CD4-positive, alpha-beta T cell (primary cell): ENCODE measurements at regions not wholly inside any gene's neighbourhood (a gene's known extent, or its start where the extent isn't known, plus 50 kb on each side); places are given as distances from the start of the nearest gene placed in this dataset.
"Not testable (repeated sequence)": the region's sequence is repeated elsewhere in the genome, so short reads cannot be mapped to it uniquely, and the experiment has no call there.

Source experiments
- ATAC-seq: fragments of 200-7000 bp; cut with Tn5 transposase; one replicate; pipeline ENCODE4 v1.10.0; 2022; ENCODE audit warnings: mild to moderate bottlenecking; ENCODE audit not compliant: poor library complexity
- CTCF ChIA-PET: fragments of 350-600 bp; sonication (Branson Sonifier 250); formaldehyde crosslinking; loops from one replicate; lab custom pipeline; 2021; ENCODE audit warnings: antibody characterized with exemption, inconsistent platforms; lab: Charles Lee
- POLR2A ChIA-PET: fragments of 350-600 bp; sonication (Branson Sonifier 250); formaldehyde crosslinking; loops from one replicate; lab custom pipeline; 2021; ENCODE audit warnings: antibody characterized with exemption, inconsistent platforms; lab: Charles Lee
- DNase-seq, 14 experiments: peaks; one replicate each; pipeline ENCODE4 v3.0.0-alpha.2; 2013 to 2020; ENCODE audit warnings: mixed read lengths in 2 of 14
- H3K27ac ChIP-seq, 2 donors: one replicate each; pipeline versions ENCODE4 v1.5.1 to v1.7.0; 2013; ENCODE audit warnings: low read length in 2 of 2, low read depth in 1 of 2, mild to moderate bottlenecking in 1 of 2
- H3K27me3 ChIP-seq, 2 experiments: 1 replicate in 1 of 2; 2 replicates in 1 of 2; pipeline versions ENCODE4 v1.6.1 to v1.7.0; 2013; ENCODE audit warnings: low read length in 2 of 2, control low read depth in 1 of 2, mild to moderate bottlenecking in 1 of 2, moderate library complexity in 1 of 2; ENCODE audit not compliant: insufficient read depth in 2 of 2, control insufficient read depth in 1 of 2
- H3K36me3 ChIP-seq: one replicate; pipeline ENCODE4 v1.6.1; 2013; ENCODE audit warnings: low read length, control low read depth; ENCODE audit not compliant: insufficient read depth
- H3K4me1 ChIP-seq: one replicate; pipeline ENCODE4 v1.6.1; 2013; ENCODE audit warnings: low read length, control low read depth; ENCODE audit not compliant: insufficient read depth
- H3K4me3 ChIP-seq: one replicate; pipeline ENCODE4 v1.5.1; 2013; ENCODE audit warnings: mild to moderate bottlenecking, low read length, moderate library complexity
- H3K9me3 ChIP-seq, 2 experiments: 1 replicate in 1 of 2; 2 replicates in 1 of 2; pipeline versions ENCODE4 v1.6.1 to v1.7.0; 2013; ENCODE audit warnings: low read length in 2 of 2, mild to moderate bottlenecking in 2 of 2, control low read depth in 1 of 2, moderate library complexity in 1 of 2; ENCODE audit not compliant: control insufficient read depth in 1 of 2, insufficient read depth in 1 of 2
- H3K27ac Mint-ChIP-seq: one replicate; pipeline ENCODE4 v1.8.0; 2020; ENCODE audit warnings: mixed read lengths
- H3K27me3 Mint-ChIP-seq: one replicate; pipeline ENCODE4 v1.8.0; 2021; ENCODE audit warnings: mixed read lengths
- H3K36me3 Mint-ChIP-seq: one replicate; pipeline ENCODE4 v1.8.0; 2021; ENCODE audit warnings: low read depth, mixed read lengths
- H3K4me1 Mint-ChIP-seq: one replicate; pipeline ENCODE4 v1.8.0; 2021; ENCODE audit warnings: low read depth, mixed read lengths
- H3K4me3 Mint-ChIP-seq: one replicate; pipeline ENCODE4 v1.8.0; 2020; ENCODE audit warnings: mild to moderate bottlenecking, mixed read lengths
- H3K9me3 Mint-ChIP-seq: one replicate; pipeline ENCODE4 v1.8.0; 2020; ENCODE audit warnings: mixed read lengths
- intact Hi-C, 2 experiments: fragments of 100-400 bp; cut with DNase I in 1 of 2; cut with micrococcal nuclease in 1 of 2; formaldehyde crosslinking; loops; one replicate each; pipeline versions ENCODE4 v1.15.1 to v1.9.0; 2023 to 2025; cut with DNase I, micrococcal nuclease

DNA sequence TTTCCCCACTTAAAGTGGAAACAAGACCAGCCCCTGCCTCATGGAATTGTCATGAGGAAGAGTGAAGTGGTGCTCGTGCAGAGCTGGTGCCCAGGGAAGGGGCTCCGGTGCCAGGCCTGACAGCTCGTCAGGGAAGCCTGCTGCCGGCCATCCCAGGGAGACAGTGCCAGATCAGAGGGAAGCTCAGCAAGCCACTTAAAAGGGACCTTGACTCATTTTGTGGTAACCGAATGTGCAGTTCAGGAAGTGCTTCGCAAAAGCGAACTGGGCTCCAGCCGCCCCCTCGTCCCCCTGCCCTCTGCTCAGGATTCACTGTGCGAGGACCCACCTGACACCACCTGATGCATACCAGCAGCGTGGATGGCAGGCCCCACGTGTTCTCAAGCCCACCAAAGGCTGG lies 209.6 kb upstream of the PLGLB2 start:
- H3K27me3 Mint-ChIP-seq, CTCF ChIA-PET, H3K36me3 ChIP-seq, H3K27ac ChIP-seq, H3K27me3 ChIP-seq, H3K36me3 Mint-ChIP-seq, H3K9me3 Mint-ChIP-seq, DNase-seq, intact Hi-C loops, H3K4me1 ChIP-seq, H3K4me1 Mint-ChIP-seq, H3K27ac Mint-ChIP-seq, POLR2A ChIA-PET, H3K4me3 ChIP-seq, H3K4me3 Mint-ChIP-seq, H3K9me3 ChIP-seq: not testable (repeated sequence)
- ATAC-seq: peak; percentile 79

DNA sequence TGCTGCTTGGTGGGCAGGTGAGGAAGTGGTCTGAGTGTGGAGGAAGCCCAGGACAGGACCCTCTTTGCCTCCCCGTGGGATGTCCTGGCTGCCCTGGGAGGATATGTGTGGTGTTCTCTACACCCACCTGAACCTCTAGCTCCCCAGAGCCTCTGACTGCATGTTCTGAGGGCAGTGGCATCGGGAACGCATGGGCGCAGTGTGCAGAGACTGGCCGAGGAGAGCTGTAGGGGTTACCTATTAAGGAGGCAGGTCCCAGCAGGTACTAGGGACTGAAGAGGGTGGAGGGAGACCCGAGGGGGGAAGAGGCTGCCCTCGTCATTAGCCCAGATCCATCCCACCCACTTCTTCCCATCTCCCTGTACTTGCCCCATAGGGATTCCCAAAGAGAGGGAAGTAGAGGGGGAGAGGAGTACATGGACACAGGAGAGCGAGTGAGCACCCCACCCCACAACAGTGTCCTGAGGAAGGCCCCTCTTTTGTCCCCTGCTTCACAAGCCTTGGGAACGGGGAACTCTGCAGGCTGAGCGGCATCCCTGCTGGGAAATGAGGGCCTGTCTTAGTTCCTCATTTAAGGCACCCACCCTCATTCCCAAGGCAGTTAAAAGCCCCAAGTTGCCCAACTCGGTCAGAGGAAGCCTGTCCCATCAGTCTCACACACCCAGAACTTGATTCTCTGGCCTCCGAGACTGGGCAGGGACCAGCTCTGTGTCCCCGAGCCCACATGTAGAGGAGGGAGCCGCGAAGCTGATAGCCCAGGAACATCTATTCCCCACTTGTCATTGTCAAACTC lies 208.5 kb upstream of the PLGLB2 start:
- H3K4me3 Mint-ChIP-seq, H3K4me1 ChIP-seq, H3K36me3 ChIP-seq, H3K4me3 ChIP-seq, H3K4me1 Mint-ChIP-seq, intact Hi-C loops, H3K27me3 ChIP-seq, H3K9me3 ChIP-seq, H3K36me3 Mint-ChIP-seq, H3K27ac Mint-ChIP-seq, H3K27ac ChIP-seq, DNase-seq, ATAC-seq, CTCF ChIA-PET, H3K27me3 Mint-ChIP-seq, H3K9me3 Mint-ChIP-seq, POLR2A ChIA-PET: not testable (repeated sequence)

DNA sequence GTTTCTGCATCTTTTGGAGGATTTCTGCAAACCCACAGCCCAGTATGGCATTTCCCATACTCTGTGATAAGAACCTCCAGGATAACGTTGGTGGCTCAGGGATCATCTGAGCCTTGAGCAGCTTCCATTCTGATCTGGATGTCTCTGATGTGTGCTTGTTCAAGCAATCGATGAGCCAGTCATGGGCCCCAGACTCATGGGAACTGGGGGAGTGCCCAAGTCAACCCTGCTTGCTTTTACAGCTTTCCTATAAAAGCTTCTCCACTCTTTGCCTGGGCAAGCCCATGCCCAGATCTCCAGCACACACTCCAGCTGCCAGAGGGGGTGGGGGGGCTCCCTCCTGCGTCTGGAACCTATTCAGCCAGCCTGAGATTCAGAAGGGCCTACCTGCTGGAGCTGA lies 207.6 kb upstream of the PLGLB2 start:
- H3K27me3 Mint-ChIP-seq, H3K4me3 ChIP-seq, H3K27me3 ChIP-seq, H3K36me3 ChIP-seq, H3K4me3 Mint-ChIP-seq, H3K9me3 Mint-ChIP-seq, POLR2A ChIA-PET, ATAC-seq, intact Hi-C loops, H3K36me3 Mint-ChIP-seq, H3K27ac ChIP-seq, H3K4me1 Mint-ChIP-seq, H3K9me3 ChIP-seq, CTCF ChIA-PET, DNase-seq, H3K27ac Mint-ChIP-seq, H3K4me1 ChIP-seq: not testable (repeated sequence)

DNA sequence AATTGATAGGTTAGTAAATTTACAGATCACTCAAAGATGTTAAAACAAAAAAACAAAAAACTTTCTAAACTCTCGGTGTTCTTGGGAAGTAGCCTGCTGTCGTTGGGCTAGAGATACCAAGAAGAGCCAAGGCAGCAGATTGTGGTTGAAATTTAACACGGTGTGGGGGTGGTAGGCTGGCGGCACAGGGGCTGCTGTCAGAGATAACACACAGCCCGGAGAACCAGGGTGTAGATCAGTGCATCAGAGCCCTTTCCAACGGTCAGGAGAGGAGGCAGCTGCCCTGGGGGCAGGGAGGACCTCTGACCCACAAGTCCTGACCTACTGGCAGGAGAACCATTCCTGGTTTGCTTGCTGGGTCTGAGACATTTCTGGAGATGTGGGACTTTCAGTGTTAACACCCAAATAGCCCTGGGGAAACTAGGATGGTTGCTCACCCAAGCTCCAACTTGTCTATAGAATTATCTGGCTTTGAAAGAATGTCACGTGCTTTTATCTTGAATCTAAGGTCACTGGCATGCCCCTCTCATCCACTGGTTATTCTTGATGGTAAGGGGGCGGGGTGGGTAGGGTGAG lies 205.2 kb upstream of the PLGLB2 start:
- H3K27ac Mint-ChIP-seq, H3K27me3 ChIP-seq, ATAC-seq, H3K9me3 Mint-ChIP-seq, H3K4me1 Mint-ChIP-seq, H3K27me3 Mint-ChIP-seq, CTCF ChIA-PET, H3K36me3 ChIP-seq, intact Hi-C loops, POLR2A ChIA-PET, H3K36me3 Mint-ChIP-seq, H3K4me3 ChIP-seq, H3K9me3 ChIP-seq, H3K4me3 Mint-ChIP-seq, H3K27ac ChIP-seq, H3K4me1 ChIP-seq: not testable (repeated sequence)
- peak in 1 of 14 experiments; percentile 21 for DNase-seq

DNA sequence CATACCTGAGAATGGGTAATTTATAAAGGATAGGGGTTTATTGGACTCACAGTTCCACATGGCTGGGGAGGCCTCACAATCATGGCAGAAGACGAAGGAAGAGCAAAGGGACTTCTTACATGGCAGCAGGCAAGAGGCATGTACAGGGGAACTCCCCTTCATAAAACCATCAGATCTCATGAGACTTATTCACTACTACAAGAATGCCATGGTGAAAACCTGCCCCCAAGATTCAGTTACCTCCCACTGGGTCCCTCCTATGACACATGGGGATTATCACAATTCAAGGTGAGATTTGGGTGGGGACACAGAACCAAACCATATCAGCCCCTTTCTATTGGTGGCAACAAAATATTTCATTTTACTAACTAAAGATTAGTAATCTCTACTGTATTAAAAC lies 204.1 kb upstream of the PLGLB2 start:
- DNase-seq, H3K4me3 Mint-ChIP-seq, H3K27me3 ChIP-seq, H3K27ac ChIP-seq, H3K27me3 Mint-ChIP-seq, POLR2A ChIA-PET, H3K4me3 ChIP-seq, H3K9me3 ChIP-seq, H3K36me3 Mint-ChIP-seq, H3K9me3 Mint-ChIP-seq, CTCF ChIA-PET, H3K4me1 ChIP-seq, H3K4me1 Mint-ChIP-seq, H3K36me3 ChIP-seq, intact Hi-C loops, ATAC-seq, H3K27ac Mint-ChIP-seq: not testable (repeated sequence)

DNA sequence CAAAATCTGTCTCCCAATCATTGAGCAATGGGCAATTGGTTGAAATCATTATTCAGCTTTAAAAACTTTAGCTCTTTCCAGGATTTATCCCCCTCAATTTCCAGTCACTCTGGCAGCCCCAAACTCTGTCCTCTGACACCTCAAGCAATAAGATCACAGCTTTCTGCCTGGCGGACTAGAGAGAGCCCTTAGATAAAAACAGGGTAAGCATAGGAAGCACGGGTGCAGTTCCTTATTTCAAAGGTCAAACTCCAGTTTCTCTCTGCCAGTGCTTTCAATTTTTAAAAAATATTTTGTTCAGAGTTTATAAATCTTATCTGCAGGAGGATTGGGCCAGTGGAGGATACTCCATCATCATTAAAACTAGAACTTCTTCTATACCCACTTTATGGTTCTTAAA lies 200.8 kb upstream of the PLGLB2 start:
- H3K27ac ChIP-seq, H3K9me3 Mint-ChIP-seq, H3K36me3 ChIP-seq, H3K4me1 Mint-ChIP-seq, H3K27me3 Mint-ChIP-seq, ATAC-seq, H3K27ac Mint-ChIP-seq, CTCF ChIA-PET, DNase-seq, intact Hi-C loops, POLR2A ChIA-PET, H3K4me3 ChIP-seq, H3K9me3 ChIP-seq, H3K4me1 ChIP-seq, H3K4me3 Mint-ChIP-seq, H3K36me3 Mint-ChIP-seq, H3K27me3 ChIP-seq: not testable (repeated sequence)

DNA sequence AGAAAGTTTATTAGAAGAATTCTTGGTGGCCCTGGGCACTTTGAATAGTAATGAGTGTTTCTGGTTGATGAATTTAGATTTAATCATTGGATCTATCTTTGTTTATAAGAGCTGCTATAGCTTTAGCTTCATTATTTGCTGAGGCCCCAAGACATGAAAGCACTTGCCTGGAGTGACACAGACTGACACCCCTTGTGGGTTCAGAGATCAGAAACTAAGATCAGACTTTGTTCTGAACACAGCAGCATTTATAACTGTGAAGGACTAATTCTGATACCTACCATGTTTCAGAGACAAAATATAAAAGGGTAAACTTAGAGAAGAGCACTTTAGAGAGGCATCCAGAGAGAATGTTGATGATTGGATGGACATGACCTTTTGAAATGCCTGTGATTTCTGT lies 199.9 kb upstream of the PLGLB2 start:
- H3K9me3 Mint-ChIP-seq, DNase-seq, H3K4me1 ChIP-seq, H3K27me3 ChIP-seq, H3K36me3 ChIP-seq, H3K27ac Mint-ChIP-seq, intact Hi-C loops, H3K4me1 Mint-ChIP-seq, H3K4me3 ChIP-seq, H3K4me3 Mint-ChIP-seq, POLR2A ChIA-PET, H3K27me3 Mint-ChIP-seq, H3K9me3 ChIP-seq, H3K36me3 Mint-ChIP-seq, H3K27ac ChIP-seq, CTCF ChIA-PET: not testable (repeated sequence)
- peak; percentile 73 for ATAC-seq
